KG1 (cell line): ENCODE measurements at regions not wholly inside any gene's neighbourhood (a gene's known extent, or its start where the extent isn't known, plus 50 kb on each side); places are given as distances from the start of the nearest gene placed in this dataset.
"Not testable (repeated sequence)": the region's sequence is repeated elsewhere in the genome, so short reads cannot be mapped to it uniquely, and the experiment has no call there.

Source experiments
- DNase-seq: peaks from one replicate; lab custom pipeline; 2025; lab: John Stamatoyannopoulos, UW

- no peak for DNase-seq
Measured at GRCh38 chr4:112708772-112709171, 71.8 kb downstream of the LARP7 start.

DNA sequence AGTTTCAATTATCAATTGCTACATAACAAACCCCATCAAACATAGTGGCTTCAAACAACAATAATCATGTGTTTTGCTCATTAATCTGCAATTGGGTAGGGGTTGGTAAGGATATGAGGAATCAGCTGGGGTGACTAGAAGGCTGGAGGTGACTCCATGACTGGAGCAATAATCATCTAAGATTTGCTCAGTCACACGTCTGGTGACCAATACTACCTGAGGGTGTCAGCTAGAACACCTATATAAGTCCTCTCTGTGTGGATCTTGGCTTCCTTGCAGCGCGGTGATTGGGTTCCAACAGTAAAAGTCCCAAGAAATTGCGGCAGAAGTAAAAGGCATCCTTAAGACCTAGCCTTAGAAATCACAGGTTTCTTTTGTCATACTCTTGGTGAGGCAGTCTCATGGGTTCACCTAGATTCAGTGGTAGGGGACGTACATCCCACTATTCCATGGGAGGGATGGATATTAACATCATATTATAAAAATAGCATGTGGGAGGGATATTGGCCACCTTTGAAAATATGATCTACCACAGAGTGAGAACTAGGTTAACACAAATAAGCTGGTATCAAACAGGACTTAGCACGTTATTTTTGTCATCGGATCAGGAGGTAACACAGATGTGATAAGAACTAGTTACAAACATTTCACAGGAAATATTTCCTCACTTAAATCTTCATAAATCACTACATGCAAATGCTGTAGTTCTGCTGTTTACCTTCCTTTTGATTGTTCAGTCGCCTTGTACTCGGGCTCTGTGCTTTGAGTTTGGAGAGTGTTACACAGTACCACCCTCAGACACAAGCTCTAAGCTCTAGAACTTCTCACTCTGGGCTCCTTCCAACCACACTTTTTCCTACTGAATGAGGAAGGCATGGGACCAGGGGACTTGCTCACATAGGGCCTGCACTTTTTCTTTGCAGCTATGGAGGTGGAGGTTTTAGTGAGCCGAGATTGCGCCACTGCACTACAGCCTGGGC lies 78.3 kb downstream of the LARP7 start:
- no peak for DNase-seq

DNA sequence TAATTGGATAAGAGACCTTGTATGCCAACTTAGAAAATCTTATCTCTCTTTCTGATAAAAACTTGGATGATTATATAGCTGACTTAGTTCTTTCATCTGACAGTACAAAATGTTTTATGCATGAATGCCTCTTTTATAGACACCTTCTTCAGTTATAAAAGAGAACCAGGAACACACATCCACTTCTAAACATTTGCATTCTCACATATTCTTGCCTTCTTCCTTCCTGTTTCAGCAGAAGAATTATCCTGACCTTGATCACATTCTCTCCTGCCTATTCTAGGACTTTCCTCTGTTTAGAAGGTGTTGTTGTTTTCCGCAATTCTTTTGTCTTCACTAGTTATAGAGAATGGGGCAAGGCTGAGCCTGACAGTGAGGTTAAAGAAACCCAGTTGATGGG lies 80.9 kb downstream of the LARP7 start:
- no peak for DNase-seq

GRCh38 chr4:112721627-112722026 lies 84.7 kb downstream of the LARP7 start:
- no peak for DNase-seq

GRCh38 chr4:112726041-112726440 lies 89.1 kb downstream of the LARP7 start:
- DNase-seq, result no peak

DNA sequence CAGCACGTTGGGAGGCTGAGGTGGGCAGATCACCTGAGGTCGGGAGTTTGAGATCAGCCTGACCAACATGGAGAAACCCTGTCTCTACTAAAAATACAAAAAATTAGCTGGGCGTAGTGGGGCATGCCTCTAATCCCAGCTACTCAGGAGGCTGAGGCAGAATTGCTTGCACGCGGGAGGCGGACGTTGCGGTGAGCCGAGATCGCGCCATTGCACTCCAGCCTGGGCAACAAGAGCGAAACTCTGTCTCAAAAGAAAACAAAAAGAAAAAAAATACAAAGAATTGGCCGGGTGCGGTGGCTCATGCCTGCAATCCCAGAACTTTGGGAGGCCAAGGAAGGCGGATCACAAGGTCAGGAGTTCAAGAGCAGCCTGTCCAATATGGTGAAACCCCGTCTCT lies 90.8 kb downstream of the LARP7 start:
- DNase-seq, result not testable (repeated sequence)

GRCh38 chr4:112731715-112732114 lies 94.8 kb downstream of the LARP7 start:
- no peak for DNase-seq

- no peak for DNase-seq
Measured at GRCh38 chr4:112732142-112732541, 95.2 kb downstream of the LARP7 start.

- DNase-seq, result no peak
Measured at GRCh38 chr4:112735474-112735951, 98.6 kb downstream of the LARP7 start.

DNA sequence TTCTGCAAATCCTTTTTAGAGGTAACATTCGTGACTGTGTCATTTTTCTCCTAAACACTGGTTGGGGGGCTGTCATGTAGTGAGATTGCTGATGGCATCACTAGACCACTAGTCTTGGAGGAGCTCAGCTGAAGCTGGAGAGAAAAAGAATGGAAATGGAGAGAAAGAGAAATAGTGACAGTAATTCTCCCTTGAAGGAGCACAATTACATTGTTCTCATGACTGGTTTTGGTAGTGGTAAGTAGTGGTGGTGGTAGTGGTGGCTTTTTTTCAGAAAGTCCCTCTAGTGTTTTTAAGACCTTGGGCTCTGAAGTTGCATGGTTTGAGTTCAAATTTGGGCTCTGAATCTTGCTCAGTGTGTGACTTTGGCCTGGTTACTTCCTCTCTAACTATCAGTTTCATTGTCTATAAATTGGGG lies 99.8 kb downstream of the LARP7 start:
- no peak for DNase-seq

DNA sequence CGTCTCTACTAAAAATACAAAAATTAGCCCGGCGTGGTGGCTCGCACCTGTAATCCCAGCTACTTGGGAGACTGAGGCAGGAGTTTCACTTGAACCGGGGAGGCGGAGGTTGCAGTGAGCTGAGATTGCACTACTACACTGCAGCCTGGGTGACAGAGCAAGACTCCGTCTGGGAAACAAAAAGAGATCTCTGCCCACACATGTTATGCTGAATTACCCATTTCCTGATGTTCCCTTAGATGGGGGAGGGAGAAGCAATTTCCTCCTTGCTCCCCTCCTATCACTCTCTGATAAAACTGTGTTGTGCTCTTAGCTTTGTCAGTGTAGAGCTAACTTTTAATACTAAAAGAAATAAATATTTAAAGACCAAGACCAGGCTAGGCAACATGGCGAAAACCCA lies 102.5 kb downstream of the LARP7 start:
- DNase-seq, result no peak

- no peak for DNase-seq
Measured at GRCh38 chr4:112747036-112747435, 110.1 kb downstream of the LARP7 start.

- no peak for DNase-seq
Measured at GRCh38 chr4:112748352-112748878, 111.5 kb downstream of the LARP7 start.

DNA sequence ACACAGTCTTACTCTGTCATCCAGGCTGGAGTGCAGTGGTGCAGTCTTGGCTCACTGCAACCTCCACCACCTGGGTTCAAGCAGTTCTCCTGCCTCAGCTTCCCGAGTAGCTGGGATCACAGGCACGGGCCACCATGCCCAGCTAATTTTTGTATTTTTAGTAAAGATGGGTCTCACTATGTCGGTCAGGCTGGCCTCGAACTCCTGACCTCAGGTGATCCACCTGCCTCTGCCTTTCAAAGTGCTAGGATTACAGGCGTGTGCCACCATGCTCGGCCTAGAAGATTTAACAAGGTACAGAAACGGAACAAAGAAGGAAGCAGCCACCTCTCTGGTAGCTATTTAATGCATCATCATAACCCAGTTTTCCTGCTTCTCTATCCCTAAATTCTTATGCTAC lies 113.8 kb downstream of the LARP7 start:
- DNase-seq, result not testable (repeated sequence)

DNA sequence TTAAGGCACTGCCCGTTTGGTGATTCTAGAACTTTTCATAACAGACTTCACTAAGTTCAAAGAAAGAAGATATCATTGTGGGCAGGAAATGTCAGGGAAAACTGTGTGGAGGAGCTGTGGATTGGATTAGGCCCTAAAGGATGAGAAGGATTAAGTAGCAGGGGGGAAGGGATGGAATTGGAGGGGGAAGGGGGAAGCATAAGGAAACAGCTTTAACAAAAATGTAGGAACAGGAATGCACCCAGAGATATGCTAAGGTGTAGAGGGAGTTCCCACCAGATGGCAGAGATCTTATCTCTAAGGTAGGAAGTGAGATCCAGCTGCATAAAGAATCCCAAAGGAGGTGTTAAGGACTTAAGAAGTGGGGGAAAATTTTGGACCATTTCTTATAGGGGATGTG lies 114.5 kb downstream of the LARP7 start:
- no peak for DNase-seq

GRCh38 chr4:112752061-112752460 lies 115.1 kb downstream of the LARP7 start:
- no peak for DNase-seq

DNA sequence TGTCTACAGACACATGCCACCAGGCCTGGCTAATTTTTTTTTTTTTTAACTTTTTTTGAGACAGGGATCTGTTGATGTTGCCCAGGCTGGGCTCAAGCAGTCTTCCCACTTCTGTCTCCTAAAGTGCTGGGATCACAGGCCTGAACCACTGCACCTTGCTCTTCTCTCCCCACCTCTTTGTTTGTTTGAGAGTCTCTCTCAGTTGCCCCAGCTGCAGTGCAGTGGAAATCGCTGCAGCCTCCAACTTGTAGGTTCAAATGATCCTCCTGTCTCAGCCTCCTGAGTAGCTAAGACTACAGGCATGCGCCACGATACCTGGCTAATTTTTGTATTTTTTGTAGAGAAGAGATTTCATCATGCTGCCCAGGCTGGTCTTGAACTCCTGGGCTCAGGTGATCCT lies 115.6 kb downstream of the LARP7 start:
- no peak for DNase-seq

- DNase-seq, result no peak
Measured at GRCh38 chr4:112753333-112753732, 116.4 kb downstream of the LARP7 start.

GRCh38 chr4:112759313-112759712 lies 122.4 kb downstream of the LARP7 start:
- no peak for DNase-seq

DNA sequence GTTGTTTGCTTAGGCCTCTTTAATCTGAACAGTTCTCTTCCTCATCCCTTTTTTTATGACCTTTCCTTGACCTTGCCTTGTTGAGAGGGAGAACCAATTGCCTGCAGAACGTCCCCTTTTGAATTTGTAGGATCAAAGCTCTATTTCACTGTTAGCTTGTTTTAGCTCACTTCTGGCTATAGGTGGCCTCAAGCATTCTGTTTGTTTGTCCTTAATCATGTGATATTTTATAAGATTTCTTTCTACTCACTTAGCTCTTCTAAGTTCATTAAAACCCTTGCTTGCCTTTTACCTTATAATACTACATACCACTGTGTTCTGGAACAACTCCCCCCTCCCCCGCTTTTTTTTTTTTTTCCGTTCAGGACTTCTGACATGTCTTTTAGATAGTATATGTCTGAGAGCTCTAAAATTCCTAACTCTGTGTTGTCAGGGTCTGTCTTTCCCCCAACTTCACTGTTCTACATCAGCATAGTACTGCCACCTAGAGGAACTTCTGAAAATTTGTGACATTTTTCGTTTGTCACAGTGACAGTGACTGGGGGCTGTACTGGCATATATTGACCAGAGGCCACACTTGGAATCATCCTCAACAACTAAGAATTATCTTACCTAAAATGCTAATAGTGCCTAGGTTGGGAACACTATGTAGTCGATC lies 128.5 kb downstream of the LARP7 start:
- no peak for DNase-seq

DNA sequence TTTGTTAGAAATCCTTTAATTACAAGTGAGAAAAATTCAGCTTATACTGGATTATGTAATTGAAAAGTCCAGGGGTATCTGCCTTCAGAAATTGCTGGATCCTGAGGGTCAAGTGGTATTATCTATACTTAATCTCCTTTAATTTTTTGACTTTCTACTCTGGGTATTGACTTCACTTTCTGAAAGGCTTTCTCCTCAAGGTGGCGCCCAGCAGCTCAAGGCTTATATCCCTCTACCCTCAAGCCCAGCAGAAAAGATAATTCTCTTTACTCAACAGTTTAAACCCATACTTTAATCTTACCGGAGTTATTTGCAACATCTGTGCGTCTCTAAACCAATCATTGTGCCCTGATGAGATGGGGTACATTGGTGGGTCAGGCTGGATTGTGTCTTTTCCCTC lies 129.5 kb downstream of the LARP7 start:
- DNase-seq, result no peak

GRCh38 chr4:112767386-112767785 lies 130.4 kb downstream of the LARP7 start:
- DNase-seq, result no peak

- no peak for DNase-seq
Measured at GRCh38 chr4:112770114-112770513, 133.2 kb downstream of the LARP7 start.
